ENCODE measurements at regions not wholly inside any gene's neighbourhood (a gene's known extent, or its start where the extent isn't known, plus 50 kb on each side); places are given as distances from the start of the nearest gene placed in this dataset.

DNA sequence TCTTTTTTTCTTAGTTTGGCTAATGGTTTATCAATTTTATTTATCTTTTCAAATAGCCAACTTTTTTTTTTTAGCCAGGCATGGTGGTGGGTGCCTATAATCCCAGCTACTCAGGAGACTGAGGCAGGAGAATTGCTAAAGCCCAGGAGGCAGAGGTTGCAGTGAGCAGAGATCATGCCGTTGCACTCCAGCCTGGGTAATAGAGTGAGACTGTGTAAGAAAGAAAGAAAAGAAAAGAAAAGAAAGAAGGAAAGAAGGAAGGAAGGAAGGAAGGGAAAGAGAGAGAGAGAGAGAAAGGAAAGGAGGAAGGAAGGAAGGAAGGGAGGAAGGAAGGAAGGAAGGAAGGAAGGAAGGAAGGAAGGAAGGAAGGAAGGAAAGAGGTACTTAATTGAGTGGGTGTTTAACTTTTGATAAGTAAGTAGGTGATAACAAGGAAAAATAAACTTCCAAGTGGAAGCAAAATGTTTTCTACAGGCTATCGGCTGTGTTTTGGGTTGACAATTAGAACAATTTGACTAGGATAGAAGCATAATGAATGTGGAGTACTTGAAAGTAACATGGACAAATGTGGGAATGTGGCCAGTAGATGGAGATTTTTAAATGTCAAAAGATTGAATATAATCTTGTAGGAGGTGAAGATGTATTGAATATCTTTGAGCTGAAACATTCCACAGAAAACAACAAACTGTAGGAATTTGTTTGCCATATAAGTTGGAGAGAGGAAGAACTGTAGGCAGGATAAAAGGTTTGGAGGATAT, 62.8 kb upstream of the MYO16 start:
- Mint-ChIP-seq H3K36me3 (ENCODE audit: insufficient read depth in 1 of 3, low read depth in 3 of 3) (no peaks in the 10 kb centered on the region), H3K4me1 (no peaks in the 10 kb centered on the region), H3K9me3 (no peaks in the 10 kb centered on the region), H3K27ac (no peak overlapping the region), H3K27me3 (ENCODE audit: low read depth) (peaks cover 2% of the 10 kb centered on the region), H3K4me3 (no peak overlapping the region)
- no peak overlapping the region for H3K27ac ChIP-seq (ENCODE audit: insufficient read length, low read depth, low read length)
- no peaks in the 10 kb centered on the region for H3K4me1 ChIP-seq (ENCODE audit: insufficient read depth, low read length)
- no peak overlapping the region for H3K18ac ChIP-seq (ENCODE audit: insufficient read length, low read depth, low read length)
- no peak overlapping the region for H2BK120ac ChIP-seq (ENCODE audit: low read depth, low read length, poor library complexity, severe bottlenecking)
- H3T11ph ChIP-seq (ENCODE audit: low read length): no peak overlapping the region
- H3K9ac ChIP-seq (ENCODE audit: extremely low read depth, insufficient read length, low read length): no peak overlapping the region
- no peak overlapping the region for H3K23ac ChIP-seq (ENCODE audit: insufficient read length, low read depth, low read length)
- H4K8ac ChIP-seq (replicated peaks; ENCODE audit: insufficient read length, low read depth, low read length): no peak overlapping the region
- no peak overlapping the region for H4K5ac ChIP-seq (ENCODE audit: insufficient read length, low read depth, low read length)
- no peak overlapping the region for H3K4me2 ChIP-seq (ENCODE audit: insufficient read depth, insufficient read length, low read length)
- no peaks in the 10 kb centered on the region for H3K79me2 ChIP-seq (ENCODE audit: insufficient read depth, low read length)
- no peak overlapping the region for H3K4ac ChIP-seq (ENCODE audit: low read depth, low read length)
- DNase-seq: no peak
- H3K9me3 ChIP-seq (ENCODE audit: control insufficient read depth, low read depth, low read length): no peaks in the 10 kb centered on the region
- H3K27me3 ChIP-seq (ENCODE audit: insufficient read depth, low read length): no peaks in the 10 kb centered on the region
- H3K79me1 ChIP-seq (ENCODE audit: insufficient read depth, low read depth, low read length, poor library complexity, severe bottlenecking): no peaks in the 10 kb centered on the region
- no peak overlapping the region for H2BK5ac ChIP-seq (ENCODE audit: insufficient read length, low read length)
- H2BK20ac ChIP-seq (ENCODE audit: low read depth, low read length, poor library complexity, severe bottlenecking): no peak overlapping the region
- no peak overlapping the region for H2BK12ac ChIP-seq (ENCODE audit: insufficient read length, low read depth, low read length)
- TF ChIP-seq, protein P1, sequence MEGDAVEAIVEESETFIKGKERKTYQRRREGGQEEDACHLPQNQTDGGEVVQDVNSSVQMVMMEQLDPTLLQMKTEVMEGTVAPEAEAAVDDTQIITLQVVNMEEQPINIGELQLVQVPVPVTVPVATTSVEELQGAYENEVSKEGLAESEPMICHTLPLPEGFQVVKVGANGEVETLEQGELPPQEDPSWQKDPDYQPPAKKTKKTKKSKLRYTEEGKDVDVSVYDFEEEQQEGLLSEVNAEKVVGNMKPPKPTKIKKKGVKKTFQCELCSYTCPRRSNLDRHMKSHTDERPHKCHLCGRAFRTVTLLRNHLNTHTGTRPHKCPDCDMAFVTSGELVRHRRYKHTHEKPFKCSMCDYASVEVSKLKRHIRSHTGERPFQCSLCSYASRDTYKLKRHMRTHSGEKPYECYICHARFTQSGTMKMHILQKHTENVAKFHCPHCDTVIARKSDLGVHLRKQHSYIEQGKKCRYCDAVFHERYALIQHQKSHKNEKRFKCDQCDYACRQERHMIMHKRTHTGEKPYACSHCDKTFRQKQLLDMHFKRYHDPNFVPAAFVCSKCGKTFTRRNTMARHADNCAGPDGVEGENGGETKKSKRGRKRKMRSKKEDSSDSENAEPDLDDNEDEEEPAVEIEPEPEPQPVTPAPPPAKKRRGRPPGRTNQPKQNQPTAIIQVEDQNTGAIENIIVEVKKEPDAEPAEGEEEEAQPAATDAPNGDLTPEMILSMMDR (conservative IDR thresholded peaks at IDR 0.05): no peak
- no peak overlapping the region for H2AK5ac ChIP-seq (ENCODE audit: insufficient read length, low read length)
- no peaks in the 10 kb centered on the region for H3K23me2 ChIP-seq (ENCODE audit: insufficient read length, low read depth, low read length, poor library complexity, severe bottlenecking)
- H2BK15ac ChIP-seq (ENCODE audit: low read depth, low read length): no peak overlapping the region
- WGBS (ENCODE audit: extremely low coverage, insufficient read length, low lambda C conversion rate): no CpG with 5 or more reads among the region's 2 CpGs
- H4K20me1 ChIP-seq (ENCODE audit: control insufficient read depth, insufficient read depth, insufficient read length): no peaks in the 10 kb centered on the region
- no peak overlapping the region for H4K91ac ChIP-seq (ENCODE audit: insufficient read length, low read depth, low read length)
- no peak overlapping the region for H2AFZ ChIP-seq (ENCODE audit: low read length)
- no peak overlapping the region for H3K14ac ChIP-seq (ENCODE audit: insufficient read depth, low read length)
- no peak overlapping the region for H3K56ac ChIP-seq (ENCODE audit: insufficient read length, low read depth, low read length)
